ENCODE measurements at regions not wholly inside any gene's neighbourhood (a gene's known extent, or its start where the extent isn't known, plus 50 kb on each side); places are given as distances from the start of the nearest gene placed in this dataset.

DNA sequence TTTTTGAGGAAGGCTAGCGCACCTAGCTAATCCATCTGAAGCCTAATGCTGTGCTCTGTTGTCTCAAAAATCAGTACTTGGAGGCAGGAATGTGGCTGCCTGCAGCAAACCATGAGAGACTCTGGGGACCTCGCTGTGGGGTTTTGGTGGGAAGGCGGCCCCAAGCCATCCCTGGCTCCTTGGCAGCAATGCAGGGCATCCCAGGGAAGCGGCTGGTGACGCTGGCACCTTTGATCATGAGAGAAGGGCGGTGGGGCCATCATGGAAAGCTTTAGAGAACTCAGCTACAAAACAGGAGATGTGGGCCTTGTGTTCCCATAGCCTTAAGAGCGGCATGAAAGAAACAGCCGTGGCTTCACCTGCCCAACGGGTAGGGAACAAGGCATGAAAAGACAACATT is 101.1 kb upstream of the SFSWAP start:
- DNase-seq (ENCODE audit: low read depth): no peak

DNA sequence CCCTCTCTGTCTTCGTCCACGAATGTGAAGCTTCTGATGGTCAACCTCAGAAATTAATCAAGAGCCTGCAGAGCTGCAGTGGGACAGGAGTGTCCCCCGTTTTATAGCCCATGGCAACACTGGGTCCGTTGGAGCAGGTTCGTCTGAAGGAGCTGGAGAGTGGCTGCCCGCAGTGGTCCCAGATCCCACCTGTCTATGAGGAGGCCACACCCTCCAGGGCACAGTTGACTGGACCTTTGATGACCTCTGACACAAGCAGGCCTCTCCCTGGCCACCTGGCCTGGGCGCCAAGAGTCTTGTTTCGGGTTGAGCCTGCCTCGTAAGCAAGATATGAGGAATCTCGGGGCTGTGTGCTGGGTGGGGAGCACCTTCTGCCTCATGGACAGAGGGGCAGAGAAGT is 100.7 kb upstream of the SFSWAP start:
- no peak for DNase-seq (ENCODE audit: low read depth)

- DNase-seq (ENCODE audit: low read depth): no peak
Observed at GRCh38 chr12:131610891-131611290, 100.0 kb upstream of the SFSWAP start.

GRCh38 chr12:131611416-131612091 is 99.3 kb upstream of the SFSWAP start:
- no peak for DNase-seq (ENCODE audit: low read depth)

GRCh38 chr12:131612092-131612755 is 98.7 kb upstream of the SFSWAP start:
- DNase-seq (ENCODE audit: low read depth): no peak

DNA sequence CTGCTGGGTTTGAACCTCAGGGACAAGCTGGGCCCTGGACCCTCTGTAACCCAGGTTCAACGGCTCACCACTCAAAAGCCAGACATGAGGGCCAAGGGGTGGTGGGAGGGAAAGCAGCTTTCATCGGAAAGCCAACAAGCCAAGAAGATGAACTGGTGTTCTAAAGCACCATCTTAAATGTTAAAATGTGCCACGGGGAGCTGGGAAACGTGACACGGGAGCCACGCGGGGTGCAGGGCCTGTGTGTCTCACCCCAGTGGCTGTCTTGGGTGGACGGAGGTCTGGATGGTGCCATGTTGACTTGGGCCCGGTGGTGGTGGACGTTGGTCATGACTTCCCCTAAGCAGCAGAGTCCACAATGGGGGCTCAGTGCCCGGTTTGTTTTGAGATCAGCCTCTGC is 97.7 kb upstream of the SFSWAP start:
- DNase-seq (ENCODE audit: low read depth): no peak

DNA sequence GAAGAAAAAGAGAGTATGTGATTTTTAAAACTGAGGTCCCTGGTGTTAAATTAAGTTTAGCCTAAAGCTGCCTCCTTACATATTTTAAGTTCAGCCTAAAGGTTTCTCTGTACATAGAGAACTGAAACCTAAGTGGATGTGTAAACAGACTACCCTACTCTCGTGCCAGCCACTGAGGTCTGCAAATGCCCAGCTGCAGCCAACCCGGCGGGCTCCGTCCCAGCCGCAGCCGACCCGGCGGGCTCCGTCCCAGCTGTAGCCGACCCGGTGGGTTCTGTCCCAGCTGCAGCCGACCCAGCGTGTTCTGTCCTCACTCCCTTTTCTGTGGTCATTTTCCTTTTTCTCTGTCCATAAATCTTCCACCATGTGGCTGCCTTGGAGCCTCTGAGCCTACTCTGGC is 97.2 kb upstream of the SFSWAP start:
- no peak for DNase-seq (ENCODE audit: low read depth)

DNA sequence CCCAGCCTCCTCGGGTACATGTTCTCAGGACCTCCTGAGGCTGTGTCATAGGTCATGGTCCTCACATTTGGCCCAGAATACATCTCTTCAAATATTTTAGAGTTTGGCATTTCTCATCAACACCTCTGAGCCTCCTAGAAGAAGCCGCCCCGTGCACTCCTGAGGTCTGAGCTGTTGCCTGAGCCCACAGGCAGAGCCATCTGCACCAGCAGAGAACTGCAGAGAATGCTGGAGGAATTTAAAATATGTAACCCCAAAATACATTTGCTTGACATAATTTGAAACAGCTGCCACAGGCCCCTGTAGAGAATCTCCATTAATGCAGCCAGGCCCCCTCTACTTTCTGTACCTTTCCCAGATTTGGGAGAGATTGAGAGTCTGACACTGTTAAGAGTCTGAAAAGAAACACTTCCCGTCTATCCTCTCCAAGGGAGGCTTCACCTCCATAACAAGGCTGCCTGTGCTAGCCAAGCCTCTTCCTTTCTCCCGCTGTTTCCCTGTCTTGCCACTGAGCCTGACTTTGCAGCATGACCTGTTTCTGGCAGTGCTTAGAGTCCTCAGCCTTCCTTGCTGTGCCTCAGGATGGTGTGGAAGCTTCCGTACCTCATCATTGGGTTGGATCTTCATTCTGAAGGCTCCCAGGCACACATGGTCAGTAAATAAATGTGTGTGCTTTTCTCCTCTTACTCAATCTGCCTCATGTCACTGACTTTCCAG is 95.4 kb upstream of the SFSWAP start:
- DNase-seq (ENCODE audit: low read depth): no peak

DNA sequence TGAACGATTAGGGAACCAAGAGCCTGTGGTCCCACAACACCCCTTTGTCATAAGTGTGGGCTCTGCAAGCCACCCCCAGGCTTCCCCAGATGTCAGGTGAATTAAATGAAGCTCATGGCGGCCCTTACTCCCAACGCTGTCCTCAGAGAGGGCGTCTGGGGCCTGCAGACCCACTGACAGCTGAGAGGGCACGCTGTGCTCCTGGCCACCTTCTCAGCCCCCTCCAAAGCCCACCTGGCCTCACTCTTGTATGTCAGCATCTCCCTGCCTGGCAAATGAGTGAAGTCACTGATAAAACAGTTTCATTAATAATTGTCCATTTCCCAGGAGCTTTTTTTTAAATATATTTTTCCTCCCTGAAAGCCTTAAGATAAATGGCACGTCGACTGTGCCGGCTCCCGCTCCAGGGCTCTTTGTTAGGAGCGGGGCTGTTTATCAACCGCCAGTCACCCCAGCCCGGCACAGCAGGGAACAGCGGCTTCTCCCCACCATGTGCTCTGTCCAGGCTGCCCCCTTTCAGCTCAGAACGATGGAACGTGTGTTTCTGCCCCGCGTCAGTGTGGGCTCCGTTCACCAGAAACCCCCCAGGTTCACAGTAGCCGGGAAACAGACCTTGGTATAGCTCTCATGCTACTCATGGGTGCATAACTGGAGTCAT is 94.7 kb upstream of the SFSWAP start:
- DNase-seq (ENCODE audit: low read depth): no peak

GRCh38 chr12:131616738-131617137 is 94.2 kb upstream of the SFSWAP start:
- DNase-seq (ENCODE audit: low read depth): no peak

DNA sequence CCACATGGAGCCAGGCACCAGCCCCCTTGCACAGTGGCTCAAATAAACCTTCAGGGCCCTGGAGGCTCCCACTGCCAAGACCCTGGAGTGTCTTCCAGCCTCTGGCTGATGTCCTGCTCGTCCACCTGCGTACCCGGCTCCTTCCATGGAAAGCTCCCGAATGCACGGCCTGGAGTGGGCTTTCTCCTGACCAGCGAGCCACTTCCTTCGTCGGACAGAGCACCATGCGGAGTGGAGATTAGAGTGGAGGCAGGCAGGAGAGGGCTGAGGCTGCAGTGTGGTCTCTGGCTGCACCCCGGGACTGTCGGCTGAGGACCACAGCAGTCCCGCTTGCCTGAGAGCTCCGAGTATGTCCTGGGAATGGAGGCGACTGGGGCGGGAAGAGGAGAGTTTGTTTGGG is 93.7 kb upstream of the SFSWAP start:
- no peak for DNase-seq (ENCODE audit: low read depth)

GRCh38 chr12:131617596-131618302 is 93.1 kb upstream of the SFSWAP start:
- no peak for DNase-seq (ENCODE audit: low read depth)

DNA sequence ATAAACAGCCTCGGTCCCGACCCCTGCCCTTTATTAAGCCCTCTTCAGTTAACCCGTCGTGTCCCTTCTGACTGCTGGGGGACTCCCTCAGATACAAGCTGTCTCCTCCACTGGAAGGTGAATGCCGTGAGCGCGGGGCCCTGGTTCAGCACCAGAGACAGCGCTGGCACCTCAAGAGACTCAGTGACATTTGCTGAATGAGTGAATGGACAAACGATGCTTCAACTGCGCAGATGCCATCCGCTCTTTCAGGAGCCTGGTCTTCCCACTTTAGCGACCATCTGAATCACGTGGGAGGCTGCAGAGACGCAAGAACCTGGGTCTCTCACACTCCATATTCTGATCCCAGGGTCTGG is 92.6 kb upstream of the SFSWAP start:
- no peak for DNase-seq (ENCODE audit: low read depth)

- no peak for DNase-seq (ENCODE audit: low read depth)
Observed at GRCh38 chr12:131618701-131619100, 92.2 kb upstream of the SFSWAP start.

DNA sequence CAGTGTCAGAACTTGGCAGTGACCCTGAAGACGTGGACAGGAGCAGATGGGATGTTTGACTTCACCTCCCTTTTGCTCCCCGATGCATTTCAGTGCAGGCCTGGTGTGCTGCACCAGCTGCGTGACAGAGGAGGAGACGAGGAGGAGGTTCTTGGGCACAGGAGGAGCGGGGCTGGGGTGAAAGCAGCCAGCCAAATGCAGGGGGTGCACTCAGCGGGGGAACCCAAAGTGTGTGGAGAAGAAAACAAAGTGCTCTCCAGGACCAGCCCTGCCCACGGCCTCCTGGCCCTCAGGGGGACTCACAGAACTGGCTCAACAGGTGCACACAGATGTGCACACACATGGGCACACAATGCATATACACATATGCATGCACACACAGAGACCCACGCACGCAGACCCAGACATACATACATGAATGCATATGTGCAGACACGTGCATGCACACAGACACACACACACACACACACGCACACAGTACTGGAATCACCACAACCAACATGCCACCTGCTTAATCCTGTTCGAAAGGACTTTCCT is 91.7 kb upstream of the SFSWAP start:
- no peak for DNase-seq (ENCODE audit: low read depth)

DNA sequence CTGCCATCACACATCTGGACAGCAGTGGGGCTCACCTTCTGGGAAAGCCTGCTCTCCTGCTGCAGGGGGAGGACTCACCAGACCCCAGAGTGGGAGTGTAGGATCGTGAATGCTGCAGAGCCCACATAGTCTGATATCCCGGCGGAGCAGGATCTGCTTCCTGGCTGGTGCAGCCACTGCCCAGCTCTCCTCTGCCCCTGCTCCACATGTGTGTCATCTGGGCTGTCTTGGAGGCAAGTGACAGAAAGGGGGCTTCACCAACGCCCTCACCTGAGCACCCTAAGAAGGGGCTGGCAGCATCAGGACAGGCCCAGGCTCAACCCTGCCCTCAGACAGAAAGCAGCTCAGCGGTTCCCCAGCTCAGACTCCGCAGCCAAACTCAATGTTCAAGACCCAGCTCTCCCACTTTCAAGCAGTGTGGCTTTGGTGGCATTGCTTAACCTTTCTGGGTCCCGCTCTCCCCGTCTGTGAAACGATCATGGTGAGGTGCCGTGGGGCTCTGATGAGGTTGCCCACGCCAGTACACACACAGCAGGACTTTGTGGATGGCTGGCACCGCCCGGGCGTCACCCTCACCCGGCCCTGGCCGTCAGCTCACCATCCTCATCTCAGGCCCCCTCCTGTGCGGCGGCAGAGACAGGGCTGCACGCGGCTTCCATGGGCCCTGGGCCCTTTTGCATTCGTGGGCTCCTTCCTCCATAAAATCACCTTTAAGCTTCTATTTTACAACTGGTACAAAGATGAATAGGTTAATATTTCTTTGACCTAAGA is 91.0 kb upstream of the SFSWAP start:
- no peak for DNase-seq (ENCODE audit: low read depth)

DNA sequence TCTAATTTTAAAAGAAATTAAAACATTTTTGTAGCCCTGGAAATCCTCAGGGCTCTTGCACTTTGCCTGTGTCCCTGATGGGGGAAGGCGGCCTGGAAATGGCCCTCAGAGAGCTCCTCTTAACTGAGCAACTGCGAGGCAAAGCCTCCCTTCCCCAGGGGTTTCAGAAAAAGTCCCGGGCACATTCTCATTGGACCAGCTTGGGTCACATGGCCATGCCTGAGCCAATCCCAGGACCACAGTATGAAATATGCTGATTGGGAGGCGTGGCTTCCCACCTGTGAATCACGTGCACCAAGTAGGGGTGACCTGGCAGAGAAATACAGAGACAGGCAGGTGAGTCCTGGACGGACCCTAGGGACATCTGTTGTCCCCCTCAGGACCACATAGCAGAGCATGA is 90.4 kb upstream of the SFSWAP start:
- DNase-seq (ENCODE audit: low read depth): no peak

DNA sequence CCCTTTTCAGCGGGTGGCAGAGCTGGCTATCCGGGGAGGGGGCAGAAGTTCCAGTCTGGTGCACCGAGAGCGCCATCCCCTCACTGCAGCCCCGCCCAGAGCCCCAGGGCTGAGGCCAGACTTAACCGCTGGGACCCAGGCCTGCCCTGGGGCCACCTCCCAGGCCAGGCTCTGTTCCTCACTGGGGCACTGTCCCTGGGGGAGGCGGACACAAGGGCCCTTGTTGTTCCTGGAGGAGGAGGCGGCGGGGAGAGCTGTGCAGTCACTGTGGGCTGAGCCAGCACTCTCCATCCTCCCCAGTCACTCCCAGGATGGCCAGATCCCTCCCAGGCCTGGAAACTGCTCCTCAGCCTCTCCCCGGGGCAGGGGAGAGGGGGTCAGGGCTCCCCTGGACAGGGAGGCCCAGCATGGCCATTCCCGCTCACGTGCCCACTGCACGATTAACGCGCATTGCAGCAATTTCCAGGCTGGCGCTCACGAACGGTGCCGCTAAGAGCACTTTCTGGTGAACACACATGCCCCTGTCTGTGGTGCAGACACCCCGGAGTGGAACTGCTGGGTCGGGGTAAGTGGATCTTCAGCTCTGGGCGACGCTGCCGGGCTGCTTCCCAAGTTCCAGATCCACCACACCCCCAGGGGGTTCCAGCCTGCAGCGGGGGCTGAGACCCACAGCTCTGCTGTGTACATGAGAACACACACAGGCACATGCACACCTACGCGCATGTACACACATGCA is 89.8 kb upstream of the SFSWAP start:
- no peak for DNase-seq (ENCODE audit: low read depth)

- peak; percentile 25 for DNase-seq (ENCODE audit: low read depth)
Observed at GRCh38 chr12:131621701-131622421, 89.0 kb upstream of the SFSWAP start.
